GM23338 (cell line): ENCODE measurements at regions not wholly inside any gene's neighbourhood (a gene's known extent, or its start where the extent isn't known, plus 50 kb on each side); places are given as distances from the start of the nearest gene placed in this dataset.

Source experiments
- CREB1 ChIP-seq: fragments of 250-450 bp; sonication (Bioruptor Pico); IDR thresholded peaks from 2 replicates; pipeline ENCODE4 v1.5.0; 2020; ENCODE audit warnings: low read depth, mild to moderate bottlenecking, moderate library complexity
- EZH2 ChIP-seq: fragments of 200-600 bp; sonication (generic); IDR thresholded peaks from one replicate; pipeline ENCODE4 v1.8.0; 2017; ENCODE audit warnings: antibody characterized with exemption, mild to moderate bottlenecking, low read depth; ENCODE audit not compliant: unreplicated experiment
- EZH2phosphoT487 ChIP-seq: fragments of 200-600 bp; sonication (generic); IDR thresholded peaks from one replicate; pipeline ENCODE4 v1.8.1; 2018; ENCODE audit warnings: antibody characterized with exemption; ENCODE audit not compliant: unreplicated experiment
- JUNB ChIP-seq: IDR thresholded peaks from one replicate; pipeline ENCODE4 v1.6.1; 2016; ENCODE audit warnings: antibody characterized with exemption; ENCODE audit not compliant: unreplicated experiment
- POLR2AphosphoS5 ChIP-seq: IDR thresholded peaks from 2 replicates; pipeline ENCODE4 v1.6.1; 2016; ENCODE audit warnings: antibody characterized with exemption, low read depth
- TF ChIP-seq, protein P1 (sequence below), 2 experiments: fragments of 200-600 bp in 1 of 2; sonication (generic) in 1 of 2; conservative IDR thresholded peaks; 2 replicates each; pipeline versions ENCODE4 v1.5.1 to v1.6.1; 2016 to 2017; ENCODE audit warnings: antibody characterized with exemption in 2 of 2, low read depth in 2 of 2, mild to moderate bottlenecking in 2 of 2, moderate library complexity in 1 of 2
- TF ChIP-seq, protein P2 (sequence below): IDR thresholded peaks from one replicate; pipeline ENCODE4 v1.6.1; 2018; ENCODE audit warnings: antibody characterized with exemption; ENCODE audit not compliant: unreplicated experiment
- TF ChIP-seq, protein P3 (sequence below): IDR thresholded peaks from 2 replicates; pipeline ENCODE4 v1.6.1; 2016; ENCODE audit warnings: antibody characterized with exemption

DNA sequence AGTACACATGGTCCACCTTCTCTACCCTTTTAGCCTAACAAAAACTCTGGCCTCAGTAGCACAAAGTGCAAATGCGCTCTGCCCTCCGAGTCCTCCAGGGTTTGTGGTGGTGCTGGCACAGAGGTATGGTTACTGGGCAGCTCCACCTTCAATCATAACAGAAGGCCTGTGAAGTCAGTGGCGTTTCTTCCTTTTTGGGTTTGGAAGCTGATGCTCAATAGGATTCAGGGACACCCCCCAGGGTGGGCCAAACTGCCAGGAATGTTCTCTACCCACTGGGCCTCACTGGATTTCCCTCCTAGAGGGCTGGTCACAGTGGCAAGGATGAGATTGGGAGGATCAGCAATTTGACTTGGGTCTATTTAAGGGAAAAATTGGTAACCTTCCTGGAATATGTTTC lies 286.1 kb upstream of the FOXQ1 start:
- TF ChIP-seq, protein P1, sequence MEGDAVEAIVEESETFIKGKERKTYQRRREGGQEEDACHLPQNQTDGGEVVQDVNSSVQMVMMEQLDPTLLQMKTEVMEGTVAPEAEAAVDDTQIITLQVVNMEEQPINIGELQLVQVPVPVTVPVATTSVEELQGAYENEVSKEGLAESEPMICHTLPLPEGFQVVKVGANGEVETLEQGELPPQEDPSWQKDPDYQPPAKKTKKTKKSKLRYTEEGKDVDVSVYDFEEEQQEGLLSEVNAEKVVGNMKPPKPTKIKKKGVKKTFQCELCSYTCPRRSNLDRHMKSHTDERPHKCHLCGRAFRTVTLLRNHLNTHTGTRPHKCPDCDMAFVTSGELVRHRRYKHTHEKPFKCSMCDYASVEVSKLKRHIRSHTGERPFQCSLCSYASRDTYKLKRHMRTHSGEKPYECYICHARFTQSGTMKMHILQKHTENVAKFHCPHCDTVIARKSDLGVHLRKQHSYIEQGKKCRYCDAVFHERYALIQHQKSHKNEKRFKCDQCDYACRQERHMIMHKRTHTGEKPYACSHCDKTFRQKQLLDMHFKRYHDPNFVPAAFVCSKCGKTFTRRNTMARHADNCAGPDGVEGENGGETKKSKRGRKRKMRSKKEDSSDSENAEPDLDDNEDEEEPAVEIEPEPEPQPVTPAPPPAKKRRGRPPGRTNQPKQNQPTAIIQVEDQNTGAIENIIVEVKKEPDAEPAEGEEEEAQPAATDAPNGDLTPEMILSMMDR (conservative IDR thresholded peaks at IDR 0.05; ENCODE audit: low read depth in 2 of 2), result no peak
- TF ChIP-seq POLR2AphosphoS5, result no peak
- TF ChIP-seq EZH2, result no peak
- TF ChIP-seq EZH2phosphoT487, result no peak
- TF ChIP-seq, protein P2, sequence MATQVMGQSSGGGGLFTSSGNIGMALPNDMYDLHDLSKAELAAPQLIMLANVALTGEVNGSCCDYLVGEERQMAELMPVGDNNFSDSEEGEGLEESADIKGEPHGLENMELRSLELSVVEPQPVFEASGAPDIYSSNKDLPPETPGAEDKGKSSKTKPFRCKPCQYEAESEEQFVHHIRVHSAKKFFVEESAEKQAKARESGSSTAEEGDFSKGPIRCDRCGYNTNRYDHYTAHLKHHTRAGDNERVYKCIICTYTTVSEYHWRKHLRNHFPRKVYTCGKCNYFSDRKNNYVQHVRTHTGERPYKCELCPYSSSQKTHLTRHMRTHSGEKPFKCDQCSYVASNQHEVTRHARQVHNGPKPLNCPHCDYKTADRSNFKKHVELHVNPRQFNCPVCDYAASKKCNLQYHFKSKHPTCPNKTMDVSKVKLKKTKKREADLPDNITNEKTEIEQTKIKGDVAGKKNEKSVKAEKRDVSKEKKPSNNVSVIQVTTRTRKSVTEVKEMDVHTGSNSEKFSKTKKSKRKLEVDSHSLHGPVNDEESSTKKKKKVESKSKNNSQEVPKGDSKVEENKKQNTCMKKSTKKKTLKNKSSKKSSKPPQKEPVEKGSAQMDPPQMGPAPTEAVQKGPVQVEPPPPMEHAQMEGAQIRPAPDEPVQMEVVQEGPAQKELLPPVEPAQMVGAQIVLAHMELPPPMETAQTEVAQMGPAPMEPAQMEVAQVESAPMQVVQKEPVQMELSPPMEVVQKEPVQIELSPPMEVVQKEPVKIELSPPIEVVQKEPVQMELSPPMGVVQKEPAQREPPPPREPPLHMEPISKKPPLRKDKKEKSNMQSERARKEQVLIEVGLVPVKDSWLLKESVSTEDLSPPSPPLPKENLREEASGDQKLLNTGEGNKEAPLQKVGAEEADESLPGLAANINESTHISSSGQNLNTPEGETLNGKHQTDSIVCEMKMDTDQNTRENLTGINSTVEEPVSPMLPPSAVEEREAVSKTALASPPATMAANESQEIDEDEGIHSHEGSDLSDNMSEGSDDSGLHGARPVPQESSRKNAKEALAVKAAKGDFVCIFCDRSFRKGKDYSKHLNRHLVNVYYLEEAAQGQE, result no peak
- TF ChIP-seq JUNB, result no peak
- no peak for TF ChIP-seq CREB1 (CRISPR knock-in tag)
- TF ChIP-seq, protein P3, sequence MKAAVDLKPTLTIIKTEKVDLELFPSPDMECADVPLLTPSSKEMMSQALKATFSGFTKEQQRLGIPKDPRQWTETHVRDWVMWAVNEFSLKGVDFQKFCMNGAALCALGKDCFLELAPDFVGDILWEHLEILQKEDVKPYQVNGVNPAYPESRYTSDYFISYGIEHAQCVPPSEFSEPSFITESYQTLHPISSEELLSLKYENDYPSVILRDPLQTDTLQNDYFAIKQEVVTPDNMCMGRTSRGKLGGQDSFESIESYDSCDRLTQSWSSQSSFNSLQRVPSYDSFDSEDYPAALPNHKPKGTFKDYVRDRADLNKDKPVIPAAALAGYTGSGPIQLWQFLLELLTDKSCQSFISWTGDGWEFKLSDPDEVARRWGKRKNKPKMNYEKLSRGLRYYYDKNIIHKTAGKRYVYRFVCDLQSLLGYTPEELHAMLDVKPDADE, result no peak
